Loucy (cell line): ENCODE measurements at regions not wholly inside any gene's neighbourhood (a gene's known extent, or its start where the extent isn't known, plus 50 kb on each side); places are given as distances from the start of the nearest gene placed in this dataset.

Experiments used
- CTCF ChIP-seq: fragments of 200-600 bp; sonication (generic); conservative IDR thresholded peaks from 2 replicates; pipeline ENCODE4 v1.5.1; 2014; ENCODE audit warnings: mild to moderate bottlenecking, antibody characterized with exemption, low read length
- EZH2phosphoT487 ChIP-seq: fragments of 200-600 bp; IDR thresholded peaks from 2 replicates; pipeline ENCODE4 v1.6.1; 2018; ENCODE audit warnings: antibody characterized with exemption, mild to moderate bottlenecking, moderate library complexity, borderline replicate concordance

GRCh38 chrX:7503251-7503650, 339.7 kb upstream of the VCX start:
- TF ChIP-seq CTCF, result no peak
- TF ChIP-seq EZH2phosphoT487, result no peak
